ENCODE measurements at regions not wholly inside any gene's neighbourhood (a gene's known extent, or its start where the extent isn't known, plus 50 kb on each side); places are given as distances from the start of the nearest gene placed in this dataset.
"Not testable (repeated sequence)": the region's sequence is repeated elsewhere in the genome, so short reads cannot be mapped to it uniquely, and the experiment has no call there.

DNA sequence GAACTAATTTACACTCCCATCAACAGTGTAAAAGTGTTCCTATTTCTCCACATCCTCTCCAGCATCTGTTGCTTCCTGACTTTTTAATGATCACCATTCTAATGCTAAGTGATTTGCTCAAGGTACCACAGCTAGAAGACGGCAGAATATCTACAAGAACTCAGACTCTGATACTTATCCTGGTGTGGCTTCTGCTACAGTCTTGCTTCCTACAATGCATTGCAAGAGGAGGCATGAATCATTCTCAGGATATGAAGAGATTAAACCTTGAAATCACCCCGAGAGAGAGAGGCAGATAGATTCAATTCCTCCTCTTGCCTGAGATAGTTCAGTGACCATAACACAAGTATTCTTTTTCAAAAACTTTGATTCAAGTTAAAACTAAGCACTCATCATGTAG is 306.4 kb downstream of the TBC1D4 start:
- no peak overlapping the region for H3K27ac ChIP-seq
- TF ChIP-seq, protein P1, sequence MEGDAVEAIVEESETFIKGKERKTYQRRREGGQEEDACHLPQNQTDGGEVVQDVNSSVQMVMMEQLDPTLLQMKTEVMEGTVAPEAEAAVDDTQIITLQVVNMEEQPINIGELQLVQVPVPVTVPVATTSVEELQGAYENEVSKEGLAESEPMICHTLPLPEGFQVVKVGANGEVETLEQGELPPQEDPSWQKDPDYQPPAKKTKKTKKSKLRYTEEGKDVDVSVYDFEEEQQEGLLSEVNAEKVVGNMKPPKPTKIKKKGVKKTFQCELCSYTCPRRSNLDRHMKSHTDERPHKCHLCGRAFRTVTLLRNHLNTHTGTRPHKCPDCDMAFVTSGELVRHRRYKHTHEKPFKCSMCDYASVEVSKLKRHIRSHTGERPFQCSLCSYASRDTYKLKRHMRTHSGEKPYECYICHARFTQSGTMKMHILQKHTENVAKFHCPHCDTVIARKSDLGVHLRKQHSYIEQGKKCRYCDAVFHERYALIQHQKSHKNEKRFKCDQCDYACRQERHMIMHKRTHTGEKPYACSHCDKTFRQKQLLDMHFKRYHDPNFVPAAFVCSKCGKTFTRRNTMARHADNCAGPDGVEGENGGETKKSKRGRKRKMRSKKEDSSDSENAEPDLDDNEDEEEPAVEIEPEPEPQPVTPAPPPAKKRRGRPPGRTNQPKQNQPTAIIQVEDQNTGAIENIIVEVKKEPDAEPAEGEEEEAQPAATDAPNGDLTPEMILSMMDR (conservative IDR thresholded peaks at IDR 0.05): no peak

DNA sequence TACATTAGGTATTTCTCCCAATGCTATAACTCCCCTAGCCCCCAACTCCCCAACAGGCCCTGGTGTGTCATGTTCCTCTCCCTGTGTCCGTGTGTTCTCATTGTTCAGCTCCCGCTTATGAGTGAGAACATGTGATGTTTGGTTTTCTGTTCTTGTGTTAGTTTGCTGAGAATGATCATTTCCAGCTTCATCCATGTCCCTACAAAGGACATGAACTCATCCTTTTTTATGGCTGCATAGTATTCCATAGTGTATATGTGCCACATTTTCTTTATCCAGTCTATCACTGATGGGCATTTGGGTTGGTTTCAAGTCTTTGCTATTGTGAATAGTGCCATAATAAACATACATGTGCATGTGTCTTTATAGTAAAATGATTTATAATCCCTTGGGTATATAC is 306.9 kb downstream of the TBC1D4 start:
- not testable (repeated sequence) for H3K27ac ChIP-seq

DNA sequence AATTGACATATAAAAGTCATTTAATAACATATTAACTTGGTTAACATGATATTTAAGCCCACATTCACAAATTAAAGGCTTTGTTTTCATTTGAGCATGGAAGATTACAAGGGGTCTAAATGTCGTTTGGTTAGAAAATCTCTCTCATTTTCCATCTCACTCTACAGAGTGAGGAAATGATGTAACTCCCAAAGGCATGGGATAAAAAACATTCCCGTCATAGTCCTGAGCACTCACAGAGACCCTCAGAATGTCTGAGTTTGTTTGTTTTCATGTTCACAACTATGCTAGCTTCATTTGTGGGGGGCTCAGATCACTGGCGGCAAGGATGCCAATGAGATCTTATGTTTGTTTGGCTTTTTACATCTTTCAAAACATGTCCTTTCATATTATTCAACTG is 307.5 kb downstream of the TBC1D4 start:
- H3K27ac ChIP-seq: no peak overlapping the region
- TF ChIP-seq, protein P1 (conservative IDR thresholded peaks at IDR 0.05): no peak

DNA sequence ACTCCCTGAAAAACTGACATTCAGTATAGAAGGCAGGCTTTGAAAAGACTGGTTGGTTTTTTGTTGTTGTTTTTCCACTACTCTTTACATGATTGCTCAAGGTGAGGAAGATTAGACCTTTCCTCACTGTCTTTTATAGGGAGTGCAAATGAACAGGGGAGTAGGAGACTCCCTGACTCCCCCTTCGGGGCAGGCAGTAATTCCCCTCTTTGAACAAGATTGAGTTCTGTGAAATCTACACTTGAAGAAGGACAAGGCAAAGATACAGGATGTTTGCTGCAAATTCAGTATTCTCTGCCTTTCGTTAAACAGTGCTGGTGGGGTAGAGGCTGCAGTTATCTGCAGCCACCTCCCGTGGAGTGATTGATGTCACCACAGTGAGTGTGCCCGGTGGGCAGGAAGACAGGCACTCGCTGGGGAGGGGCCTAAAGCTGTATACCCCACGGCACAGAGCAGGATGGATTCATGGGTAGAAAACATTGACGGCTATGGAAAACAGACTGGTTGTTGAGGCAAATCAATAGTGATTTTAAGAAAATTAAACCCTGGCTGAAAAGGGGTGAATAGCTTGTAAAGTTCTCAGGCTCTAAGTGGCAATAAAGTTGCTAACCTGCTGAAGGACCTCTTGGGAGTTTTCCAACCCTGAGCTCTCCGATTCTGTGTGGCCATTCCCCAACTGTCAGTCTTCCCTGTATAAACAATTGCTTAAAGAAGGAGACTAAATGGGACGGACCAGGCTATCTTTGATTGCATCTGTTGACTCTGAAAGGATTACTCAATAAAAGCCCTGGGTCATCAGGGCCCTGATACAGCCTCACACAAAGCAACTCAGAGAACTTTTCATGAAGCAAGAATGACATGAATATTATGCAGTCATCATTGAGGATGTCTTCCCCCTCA is 308.3 kb downstream of the TBC1D4 start:
- TF ChIP-seq, protein P1 (conservative IDR thresholded peaks at IDR 0.05): no peak

DNA sequence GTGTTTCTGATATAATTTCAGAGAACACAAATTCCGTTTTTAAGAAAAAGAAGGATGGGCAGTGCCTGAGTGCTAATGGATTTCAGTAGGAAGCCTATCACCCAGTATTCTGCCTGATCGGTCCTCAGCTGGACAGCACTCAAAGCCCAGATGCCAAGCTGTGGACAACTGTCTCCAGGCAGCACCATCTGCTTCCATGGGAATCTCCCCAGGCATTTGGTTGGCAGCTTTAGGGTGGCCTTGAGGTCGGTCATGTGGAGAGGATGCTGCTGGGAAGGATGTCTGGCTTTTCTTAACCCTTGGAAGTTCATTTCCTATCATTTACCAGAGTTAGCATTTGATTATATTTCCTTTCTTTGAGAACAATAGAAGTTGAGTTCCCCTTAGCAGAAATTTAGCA is 311.7 kb downstream of the TBC1D4 start:
- TF ChIP-seq, protein P1 (conservative IDR thresholded peaks at IDR 0.05): no peak

More for the DNA sequence above, 308.3 kb downstream of the TBC1D4 start:
- no peak overlapping the region for H3K27ac ChIP-seq

DNA sequence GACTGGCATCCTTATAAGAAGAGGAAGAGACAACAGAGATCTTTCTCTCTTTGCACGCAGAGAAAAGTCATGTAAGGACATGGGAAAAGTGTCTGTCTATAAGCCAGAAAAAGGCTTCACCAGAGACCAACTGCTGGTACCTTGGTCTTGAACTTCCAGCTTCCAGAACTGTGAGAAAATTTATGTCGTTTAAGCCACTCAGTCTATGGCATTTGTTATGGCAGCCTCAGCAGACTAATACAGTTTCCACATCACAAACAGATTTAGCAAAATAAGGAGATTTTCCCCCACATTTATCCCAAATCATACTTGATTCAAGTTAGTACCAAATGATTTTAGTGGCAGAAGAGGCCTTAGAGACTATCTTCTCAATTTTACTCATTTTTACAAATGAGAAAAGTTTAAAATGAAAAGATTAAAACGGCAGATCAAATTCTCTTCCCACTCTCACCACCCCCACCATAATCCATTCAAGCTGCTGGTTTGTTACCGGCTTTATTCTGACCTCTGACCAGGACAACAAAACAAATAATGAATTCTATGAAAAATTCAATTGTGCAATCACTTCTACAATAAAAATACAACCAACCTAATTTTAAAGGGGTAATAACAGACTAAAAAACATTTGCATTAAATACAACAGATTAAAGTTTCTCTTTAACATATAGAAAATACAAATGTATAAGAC is 316.3 kb downstream of the TBC1D4 start:
- TF ChIP-seq, protein P1 (conservative IDR thresholded peaks at IDR 0.05): no peak

More for the DNA sequence above, 311.7 kb downstream of the TBC1D4 start:
- H3K27ac ChIP-seq: no peak overlapping the region

DNA sequence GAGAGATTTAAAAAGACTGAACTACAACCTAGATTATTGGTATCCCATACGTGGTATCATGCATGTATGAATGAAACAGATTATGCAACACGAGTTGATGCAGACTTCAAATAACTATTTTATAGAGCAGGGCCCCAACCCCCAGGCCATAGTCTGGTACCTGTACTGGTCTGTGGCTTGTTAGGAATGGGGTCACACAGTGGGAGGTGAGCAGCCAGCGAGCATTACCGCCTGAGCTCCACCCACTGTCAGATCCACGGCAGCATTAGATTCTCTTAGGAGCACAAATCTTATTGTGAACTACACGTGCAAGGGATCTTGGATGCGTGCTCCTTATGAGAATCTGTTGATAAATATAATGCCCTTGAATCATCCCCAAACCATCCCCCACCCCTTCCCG is 320.2 kb downstream of the TBC1D4 start:
- H3K27ac ChIP-seq: no peak overlapping the region
- TF ChIP-seq, protein P1 (conservative IDR thresholded peaks at IDR 0.05): no peak

More for the DNA sequence above, 316.3 kb downstream of the TBC1D4 start:
- H3K27ac ChIP-seq: no peak overlapping the region
